ENCODE measurements at regions not wholly inside any gene's neighbourhood (a gene's known extent, or its start where the extent isn't known, plus 50 kb on each side); places are given as distances from the start of the nearest gene placed in this dataset.

DNA sequence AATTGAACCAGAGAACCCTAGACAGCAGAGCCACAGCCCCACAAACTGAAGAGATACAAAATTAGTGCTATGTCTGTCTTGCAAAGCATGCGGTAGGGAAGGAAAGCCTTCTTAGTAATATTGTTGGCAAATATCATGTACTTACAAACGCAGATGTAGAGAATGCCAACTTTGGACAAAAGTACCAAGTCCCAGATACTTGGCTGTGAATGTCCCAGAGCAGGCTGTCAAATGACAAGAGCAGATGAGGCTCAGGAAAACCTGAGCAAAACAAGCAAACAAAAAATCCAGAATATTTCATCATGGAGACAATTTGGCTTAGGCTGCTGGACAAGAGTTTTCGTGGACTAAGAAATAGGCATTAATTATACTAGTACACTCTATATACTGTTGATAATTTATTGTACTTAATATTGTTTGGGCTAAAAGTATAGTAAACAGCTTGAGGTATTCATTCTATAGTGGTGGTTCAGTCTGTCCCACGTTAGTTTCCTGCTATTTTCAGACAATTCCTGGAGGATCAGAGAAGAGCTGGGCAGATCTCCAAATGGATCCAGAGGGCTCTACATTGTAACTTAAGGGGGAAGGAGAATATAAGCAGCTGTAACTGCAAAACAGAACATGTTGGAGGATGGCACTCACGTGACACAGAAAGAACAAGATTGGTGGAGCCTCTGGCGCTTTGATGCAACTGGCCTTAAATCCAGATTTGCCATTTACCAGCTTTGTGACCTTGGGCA is 329.8 kb downstream of the ATP23 start:
- H3K36me3 ChIP-seq (ENCODE audit: control insufficient read depth in 1 of 2, insufficient read depth in 2 of 2, low read length in 2 of 2): no peaks in the 10 kb centered on the region
- H2AFZ ChIP-seq (ENCODE audit: low read depth, low read length, poor library complexity, severe bottlenecking): no peak overlapping the region
- no peaks in the 10 kb centered on the region for H3K4me1 ChIP-seq (ENCODE audit: control insufficient read depth in 1 of 2, insufficient read depth in 2 of 2, low read length in 2 of 2)
- H3K4me3 ChIP-seq (replicated peaks in 1 of 2; ENCODE audit: low read depth in 1 of 2, low read length in 2 of 2): no peak overlapping the region
- H3K79me2 ChIP-seq (ENCODE audit: insufficient read depth, low read length): no peaks in the 10 kb centered on the region
- no peak overlapping the region for H3K4me2 ChIP-seq (ENCODE audit: low read length)
- H3K27ac ChIP-seq (ENCODE audit: low read depth, low read length): no peak overlapping the region
- no peaks in the 10 kb centered on the region; a peak in 1 of 4 replicates for H3K9me3 ChIP-seq (ENCODE audit: control insufficient read depth in 1 of 2, insufficient read depth in 1 of 2, low read depth in 1 of 2, low read length in 2 of 2)
- no TSS peak for BruUV-seq (replicated peaks)
- DNase-seq (ENCODE audit: low read depth, low spot score): no peak
- TF ChIP-seq SRF (IDR thresholded peaks at IDR 0.05; ENCODE audit: low read depth) (no peak), EZH2 (IDR thresholded peaks at IDR 0.05) (no peak), FOSL1 (IDR thresholded peaks at IDR 0.05; ENCODE audit: low read depth) (no peak), SP1 (IDR thresholded peaks at IDR 0.05; ENCODE audit: low read depth) (no peak), JUND (IDR thresholded peaks at IDR 0.05) (no peak), ZNF274 (IDR thresholded peaks at IDR 0.05; ENCODE audit: low read depth, low read length) (no peak), EGR1 (IDR thresholded peaks at IDR 0.05; ENCODE audit: low read depth) (no peak), TCF7L2 (IDR thresholded peaks at IDR 0.05; ENCODE audit: borderline replicate concordance, extremely low read depth, insufficient read depth, insufficient read length) (no peak), POLR2A (IDR thresholded peaks at IDR 0.05; ENCODE audit: borderline replicate concordance, extremely low read depth, insufficient read depth, insufficient read length) (no peak)
- POLR2A ChIA-PET: no interaction called here
- H3K9me2 ChIP-seq (ENCODE audit: insufficient read depth): no peaks in the 10 kb centered on the region
- no peak for ATAC-seq
- CTCF ChIA-PET: no interaction called here
- no peaks in the 10 kb centered on the region for H3K27me3 ChIP-seq (ENCODE audit: insufficient read depth, low read length)
- H3K9ac ChIP-seq (ENCODE audit: low read length): no peak overlapping the region
- no peaks in the 10 kb centered on the region for H4K20me1 ChIP-seq (ENCODE audit: insufficient read depth)
- intact Hi-C loops (cut with micrococcal nuclease): no loop called here
- RAD21 ChIA-PET (ENCODE audit: low non-redundant PET in 1 of 2, low total read pairs in 2 of 2, uncharacterized antibody in 2 of 2, unreplicated experiment in 2 of 2): no interaction called here

DNA sequence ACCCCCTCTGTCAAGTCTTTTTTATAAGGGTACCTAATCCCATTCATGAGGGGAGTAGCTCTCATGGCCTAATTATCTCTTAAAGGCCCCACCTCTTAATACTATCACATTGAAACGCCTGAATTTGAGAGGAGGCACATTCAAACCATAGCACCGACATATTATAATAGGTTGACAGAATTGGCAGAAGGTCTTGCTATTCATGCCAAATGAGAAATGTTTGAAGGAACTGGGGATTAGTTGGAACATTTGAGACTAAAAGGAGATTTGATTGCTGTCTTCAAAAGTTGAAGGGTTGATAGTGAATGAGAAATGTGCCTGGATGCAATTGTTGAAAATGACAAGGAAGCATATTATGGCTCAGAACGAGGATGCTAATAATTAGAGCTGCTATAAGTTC is 331.1 kb downstream of the ATP23 start:
- ChIA-PET RAD21 (ENCODE audit: low non-redundant PET in 1 of 2, low total read pairs in 2 of 2, uncharacterized antibody in 2 of 2, unreplicated experiment in 2 of 2) (no interaction called here), CTCF (no interaction called here), POLR2A (no interaction called here)
- Histone ChIP-seq H3K4me3 (replicated peaks in 1 of 2; ENCODE audit: low read depth in 1 of 2, low read length in 2 of 2) (no peak overlapping the region), H3K79me2 (ENCODE audit: insufficient read depth, low read length) (no peaks in the 10 kb centered on the region), H3K4me2 (ENCODE audit: low read length) (no peak overlapping the region), H3K9me2 (ENCODE audit: insufficient read depth) (no peaks in the 10 kb centered on the region), H3K27me3 (ENCODE audit: insufficient read depth, low read length) (no peaks in the 10 kb centered on the region), H3K36me3 (ENCODE audit: control insufficient read depth in 1 of 2, insufficient read depth in 2 of 2, low read length in 2 of 2) (no peaks in the 10 kb centered on the region), H2AFZ (ENCODE audit: low read depth, low read length, poor library complexity, severe bottlenecking) (no peak overlapping the region), H3K4me1 (ENCODE audit: control insufficient read depth in 1 of 2, insufficient read depth in 2 of 2, low read length in 2 of 2) (no peaks in the 10 kb centered on the region), H3K9me3 (ENCODE audit: control insufficient read depth in 1 of 2, insufficient read depth in 1 of 2, low read depth in 1 of 2, low read length in 2 of 2) (peaks cover 0 to 3% of the 10 kb centered on the region in 2 experiments; a peak in 2 of 4 replicates), H3K27ac (ENCODE audit: low read depth, low read length) (no peak overlapping the region), H4K20me1 (ENCODE audit: insufficient read depth) (no peaks in the 10 kb centered on the region), H3K9ac (ENCODE audit: low read length) (no peak overlapping the region)
- no TSS peak for BruUV-seq (replicated peaks)
- no peak for ATAC-seq
- intact Hi-C loops (cut with micrococcal nuclease): no loop called here
- no peak for TF ChIP-seq TCF7L2 (IDR thresholded peaks at IDR 0.05; ENCODE audit: borderline replicate concordance, extremely low read depth, insufficient read depth, insufficient read length)
- TF ChIP-seq YY1 (IDR thresholded peaks at IDR 0.05; ENCODE audit: extremely low read depth, insufficient replicate concordance, low read depth, low read length): no peak
- no peak for TF ChIP-seq JUND (IDR thresholded peaks at IDR 0.05)
- TF ChIP-seq ZNF274 (IDR thresholded peaks at IDR 0.05; ENCODE audit: low read depth, low read length): no peak
- no peak for TF ChIP-seq SIN3A (IDR thresholded peaks at IDR 0.05; ENCODE audit: low read depth)
- TF ChIP-seq POLR2A (IDR thresholded peaks at IDR 0.05; ENCODE audit: borderline replicate concordance, extremely low read depth, insufficient read depth, insufficient read length): no peak
- TF ChIP-seq, protein P1, sequence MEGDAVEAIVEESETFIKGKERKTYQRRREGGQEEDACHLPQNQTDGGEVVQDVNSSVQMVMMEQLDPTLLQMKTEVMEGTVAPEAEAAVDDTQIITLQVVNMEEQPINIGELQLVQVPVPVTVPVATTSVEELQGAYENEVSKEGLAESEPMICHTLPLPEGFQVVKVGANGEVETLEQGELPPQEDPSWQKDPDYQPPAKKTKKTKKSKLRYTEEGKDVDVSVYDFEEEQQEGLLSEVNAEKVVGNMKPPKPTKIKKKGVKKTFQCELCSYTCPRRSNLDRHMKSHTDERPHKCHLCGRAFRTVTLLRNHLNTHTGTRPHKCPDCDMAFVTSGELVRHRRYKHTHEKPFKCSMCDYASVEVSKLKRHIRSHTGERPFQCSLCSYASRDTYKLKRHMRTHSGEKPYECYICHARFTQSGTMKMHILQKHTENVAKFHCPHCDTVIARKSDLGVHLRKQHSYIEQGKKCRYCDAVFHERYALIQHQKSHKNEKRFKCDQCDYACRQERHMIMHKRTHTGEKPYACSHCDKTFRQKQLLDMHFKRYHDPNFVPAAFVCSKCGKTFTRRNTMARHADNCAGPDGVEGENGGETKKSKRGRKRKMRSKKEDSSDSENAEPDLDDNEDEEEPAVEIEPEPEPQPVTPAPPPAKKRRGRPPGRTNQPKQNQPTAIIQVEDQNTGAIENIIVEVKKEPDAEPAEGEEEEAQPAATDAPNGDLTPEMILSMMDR (IDR thresholded peaks at IDR 0.05 in 2 of 3, conservative IDR thresholded peaks at IDR 0.05 in 1 of 3; ENCODE audit: borderline replicate concordance in 1 of 3, insufficient read depth in 1 of 3, low read depth in 2 of 3, low read length in 2 of 3): no peak
- TF ChIP-seq SP1 (IDR thresholded peaks at IDR 0.05; ENCODE audit: low read depth): no peak
- no peak for TF ChIP-seq SRF (IDR thresholded peaks at IDR 0.05; ENCODE audit: low read depth)
- TF ChIP-seq ELF1 (IDR thresholded peaks at IDR 0.05; ENCODE audit: borderline replicate concordance, low read depth): no peak
- no peak for TF ChIP-seq FOSL1 (IDR thresholded peaks at IDR 0.05; ENCODE audit: low read depth)
- TF ChIP-seq CEBPB (IDR thresholded peaks at IDR 0.05; ENCODE audit: low read depth): no peak
- no peak for TF ChIP-seq EGR1 (IDR thresholded peaks at IDR 0.05; ENCODE audit: low read depth)
- TF ChIP-seq MAX (IDR thresholded peaks at IDR 0.05): no peak
- no peak for DNase-seq (ENCODE audit: low read depth, low spot score)
